HCT116 (cell line): ENCODE measurements at regions not wholly inside any gene's neighbourhood (a gene's known extent, or its start where the extent isn't known, plus 50 kb on each side); places are given as distances from the start of the nearest gene placed in this dataset.

Experiments used
- ATAC-seq: fragments of 200-7000 bp; cut with Tn5 transposase; 2 replicates; pipeline ENCODE4 v1.9.1; 2020; ENCODE audit warnings: mild to moderate bottlenecking, moderate library complexity
- BruUV-seq: library from RNA; stranded (reverse); fragments of 400-500 nt; replicated peaks from 2 replicates; lab custom pipeline; 2021; lab: Mats Ljungman, UMichigan
- CTCF ChIA-PET: fragments of 300-600 bp; sonication (Branson Sonifier 250); formaldehyde crosslinking; loops from one replicate; lab custom pipeline; 2021; ENCODE audit warnings: antibody characterized with exemption; lab: Charles Lee
- POLR2A ChIA-PET: fragments of 300-600, 350-600 bp; sonication (Branson Sonifier 250); formaldehyde crosslinking; loops from one replicate; lab custom pipeline; 2021; ENCODE audit warnings: antibody characterized with exemption; lab: Charles Lee
- RAD21 ChIA-PET, 2 experiments: fragments of 300-600 bp; sonication (Branson Sonifier 250); formaldehyde crosslinking; loops; one replicate each; lab custom pipeline; 2023; ENCODE audit warnings: low total read pairs in 2 of 2; ENCODE audit not compliant: uncharacterized antibody in 2 of 2, unreplicated experiment in 2 of 2, low non-redundant PET in 1 of 2; lab: Charles Lee
- DNase-seq: peaks from one replicate; pipeline ENCODE4 v3.0.0-alpha.2; 2010; ENCODE audit warnings: low read depth, low spot score
- H2AFZ ChIP-seq: fragments of 200-600 bp; shearing (Covaris generic), sonication (generic); 2 replicates; pipeline ENCODE4 v1.6.1; 2017; ENCODE audit warnings: low read depth, mixed run types, mixed read lengths, antibody characterized with exemption, low read length; ENCODE audit not compliant: poor library complexity, severe bottlenecking
- H3K27ac ChIP-seq: 2 replicates; pipeline ENCODE4 v1.5.1; 2012; ENCODE audit warnings: low read depth, low read length
- H3K27me3 ChIP-seq: fragments of 200-600 bp; sonication (generic); 2 replicates; pipeline ENCODE4 v1.6.1; 2016; ENCODE audit warnings: mixed run types, low read length, mixed read lengths; ENCODE audit not compliant: insufficient read depth
- H3K36me3 ChIP-seq, 2 experiments: fragments of 200-500 bp in 1 of 2; fragments of 200-600 bp in 1 of 2; sonication (Bioruptor generic) in 1 of 2; sonication (generic) in 1 of 2; 2 replicates each; pipeline versions ENCODE4 v1.5.1 to v1.6.1; 2014 to 2016; ENCODE audit warnings: low read length in 2 of 2, inconsistent platforms in 1 of 2, mixed read lengths in 1 of 2, mixed run types in 1 of 2; ENCODE audit not compliant: insufficient read depth in 2 of 2, control insufficient read depth in 1 of 2
- H3K4me1 ChIP-seq, 2 experiments: fragments of 200-600 bp in 1 of 2; sonication (generic) in 1 of 2; 2 replicates each; pipeline versions ENCODE4 v1.5.1 to v1.6.1; 2012 to 2017; ENCODE audit warnings: low read length in 2 of 2, inconsistent platforms in 1 of 2, mild to moderate bottlenecking in 1 of 2, mixed read lengths in 1 of 2, mixed run types in 1 of 2, moderate library complexity in 1 of 2; ENCODE audit not compliant: insufficient read depth in 2 of 2, control insufficient read depth in 1 of 2
- H3K4me2 ChIP-seq: fragments of 200-600 bp; sonication (generic); 2 replicates; pipeline ENCODE4 v1.6.1; 2017; ENCODE audit warnings: mixed run types, low read length, mixed read lengths
- H3K4me3 ChIP-seq, 2 experiments: fragments of 200-600 bp in 1 of 2; sonication (generic) in 1 of 2; replicated peaks in 1 of 2; 2 replicates each; pipeline ENCODE4 v1.5.1; 2011 to 2016; ENCODE audit warnings: low read length in 2 of 2, control low read depth in 1 of 2, low read depth in 1 of 2, mild to moderate bottlenecking in 1 of 2, mixed read lengths in 1 of 2, mixed run types in 1 of 2
- H3K79me2 ChIP-seq: fragments of 200-600 bp; sonication (generic); 2 replicates; pipeline ENCODE4 v1.6.1; 2017; ENCODE audit warnings: mild to moderate bottlenecking, mixed run types, low read length, moderate library complexity, mixed read lengths; ENCODE audit not compliant: insufficient read depth
- H3K9ac ChIP-seq: fragments of 200-600 bp; sonication (generic); 2 replicates; pipeline ENCODE4 v1.6.1; 2016; ENCODE audit warnings: low read length, mixed read lengths
- H3K9me2 ChIP-seq: fragments of 200-600 bp; sonication (generic), shearing (Covaris generic); 2 replicates; pipeline ENCODE4 v1.6.1; 2017; ENCODE audit warnings: mixed run types, mild to moderate bottlenecking, moderate library complexity; ENCODE audit not compliant: insufficient read depth
- H3K9me3 ChIP-seq, 2 experiments: fragments of 200-500 bp in 1 of 2; fragments of 200-600 bp in 1 of 2; sonication (Bioruptor generic) in 1 of 2; sonication (generic) in 1 of 2; 2 replicates each; pipeline ENCODE4 v1.6.1; 2014 to 2017; ENCODE audit warnings: low read length in 2 of 2, mixed read lengths in 2 of 2, inconsistent platforms in 1 of 2, low read depth in 1 of 2, mild to moderate bottlenecking in 1 of 2, mixed run types in 1 of 2, moderate library complexity in 1 of 2; ENCODE audit not compliant: control insufficient read depth in 1 of 2, insufficient read depth in 1 of 2
- H4K20me1 ChIP-seq: fragments of 200-600 bp; sonication (generic), shearing (Covaris generic); 2 replicates; pipeline ENCODE4 v1.6.1; 2017; ENCODE audit warnings: mixed run types, mild to moderate bottlenecking, moderate library complexity; ENCODE audit not compliant: insufficient read depth
- CEBPB ChIP-seq: IDR thresholded peaks from 2 replicates; pipeline ENCODE4 v1.6.1; 2012; ENCODE audit warnings: low read depth
- CTCF ChIP-seq, 3 experiments: fragments of 200-600 bp in 1 of 3; sonication (generic) in 1 of 3; IDR thresholded peaks in 2 of 3; conservative IDR thresholded peaks in 1 of 3; 2 replicates each; pipeline ENCODE4 v1.5.1; 2012 to 2017; ENCODE audit warnings: low read depth in 2 of 3, low read length in 2 of 3, antibody characterized with exemption in 1 of 3, borderline replicate concordance in 1 of 3, control low read depth in 1 of 3, mild to moderate bottlenecking in 1 of 3, mixed read lengths in 1 of 3, mixed run types in 1 of 3, moderate library complexity in 1 of 3; ENCODE audit not compliant: insufficient read depth in 1 of 3
- EGR1 ChIP-seq: IDR thresholded peaks from 2 replicates; pipeline ENCODE4 v1.6.1; 2012; ENCODE audit warnings: low read depth
- ELF1 ChIP-seq: IDR thresholded peaks from 2 replicates; pipeline ENCODE4 v1.6.1; 2012; ENCODE audit warnings: low read depth, borderline replicate concordance
- EZH2phosphoT487 ChIP-seq: fragments of 200-600 bp; IDR thresholded peaks from 2 replicates; pipeline ENCODE4 v1.6.1; 2018; ENCODE audit warnings: antibody characterized with exemption, borderline replicate concordance
- SP1 ChIP-seq: IDR thresholded peaks from 2 replicates; pipeline ENCODE4 v1.6.1; 2012; ENCODE audit warnings: low read depth
- SRF ChIP-seq: IDR thresholded peaks from 2 replicates; pipeline ENCODE4 v1.6.1; 2012; ENCODE audit warnings: low read depth
- ZNF274 ChIP-seq: fragments of 200-500 bp; sonication (Bioruptor generic); IDR thresholded peaks from 2 replicates; pipeline ENCODE4 v1.6.1; 2014; ENCODE audit warnings: mild to moderate bottlenecking, low read depth, low read length, inconsistent platforms
- intact Hi-C: fragments of 100-400 bp; cut with micrococcal nuclease; formaldehyde crosslinking; loops from 2 replicates; pipeline ENCODE4 v1.10.0; 2022

DNA sequence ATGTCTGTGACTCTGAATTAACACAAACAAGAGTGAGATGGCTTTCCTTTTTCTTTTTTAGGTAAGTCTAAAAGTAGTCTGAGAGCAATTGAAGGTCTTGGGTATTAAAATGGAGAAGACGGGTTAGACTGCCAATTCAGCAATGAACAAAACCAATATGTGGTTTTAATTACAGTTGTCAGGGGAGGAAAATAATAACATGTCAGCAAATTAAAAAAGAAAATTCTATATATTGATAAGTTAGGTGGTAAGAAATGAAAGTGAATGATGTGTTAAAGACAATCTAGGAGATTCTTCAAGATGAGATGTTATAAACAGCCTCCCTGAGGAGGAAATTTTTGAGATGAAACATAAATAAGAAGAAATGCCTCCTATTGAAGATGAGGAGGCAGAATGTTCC is 150.6 kb upstream of the HSF2 start:
- Histone ChIP-seq H3K9me2 (no peaks in the 10 kb centered on the region), H3K4me2 (no peak overlapping the region), H3K27me3 (no peaks in the 10 kb centered on the region), H3K4me3 (no peak overlapping the region), H3K79me2 (no peaks in the 10 kb centered on the region), H3K4me1 (no peaks in the 10 kb centered on the region), H3K9me3 (no peaks in the 10 kb centered on the region), H4K20me1 (no peaks in the 10 kb centered on the region), H2AFZ (no peak overlapping the region), H3K27ac (no peak overlapping the region), H3K36me3 (no peaks in the 10 kb centered on the region), H3K9ac (no peak overlapping the region)
- POLR2A ChIA-PET: no interaction called here
- CTCF ChIA-PET: no interaction called here
- intact Hi-C loops: no loop called here
- RAD21 ChIA-PET: no interaction called here
- TF ChIP-seq EGR1 (no peak), ZNF274 (no peak), EZH2phosphoT487 (no peak), SP1 (no peak), CEBPB (no peak)
- no TSS peak for BruUV-seq
- no peak for ATAC-seq
- DNase-seq: no peak

GRCh38 chr6:122258839-122259238 is 140.6 kb upstream of the HSF2 start:
- Histone ChIP-seq H3K79me2 (no peaks in the 10 kb centered on the region), H3K4me1 (no peaks in the 10 kb centered on the region), H4K20me1 (no peaks in the 10 kb centered on the region), H3K27me3 (no peaks in the 10 kb centered on the region)
- no peak for ATAC-seq
- ChIA-PET RAD21 (no interaction called here), CTCF (no interaction called here), POLR2A (no interaction called here)
- no peak for DNase-seq
- TF ChIP-seq ELF1 (no peak), SP1 (no peak), EZH2phosphoT487 (no peak), CTCF (IDR thresholded peaks at IDR 0.05 in 2 of 3, conservative IDR thresholded peaks at IDR 0.05 in 1 of 3; ENCODE audit: borderline replicate concordance in 1 of 3, insufficient read depth in 1 of 3, low read depth in 2 of 3, low read length in 2 of 3) (no peak), SRF (no peak)
- TF ChIP-seq, all 23 proteins: peak for 0
- Histone ChIP-seq H3K4me2 (no peak overlapping the region), H3K9me3 (no peaks in the 10 kb centered on the region), H3K36me3 (no peaks in the 10 kb centered on the region), H3K9ac (no peak overlapping the region), H3K27ac (no peak overlapping the region), H3K4me3 (no peak overlapping the region), H3K9me2 (no peaks in the 10 kb centered on the region), H2AFZ (no peak overlapping the region)
- intact Hi-C loops: no loop called here
- BruUV-seq: no TSS peak
